ENCODE measurements at regions not wholly inside any gene's neighbourhood (a gene's known extent, or its start where the extent isn't known, plus 50 kb on each side); places are given as distances from the start of the nearest gene placed in this dataset.

- H3K79me2 ChIP-seq (ENCODE audit: control insufficient read depth, insufficient read depth, low read length) = no peaks in the 10 kb centered on the region
- H4K20me1 ChIP-seq (ENCODE audit: control insufficient read depth, insufficient read depth) = no peaks in the 10 kb centered on the region
- H3K27ac ChIP-seq (ENCODE audit: control insufficient read depth, insufficient read depth) = no peak overlapping the region
- H3K27me3 ChIP-seq (replicated peaks in 1 of 2; ENCODE audit: control insufficient read depth in 2 of 2, insufficient read depth in 2 of 2, low read length in 1 of 2) = no peaks in the 10 kb centered on the region
- in situ Hi-C loops (cut with MboI) (no loop called here), intact Hi-C loops (cut with micrococcal nuclease; ENCODE audit: unreplicated experiment) (no loop called here)
- ChIA-PET POLR2A (no interaction called here), SMC1A (ENCODE audit: uncharacterized antibody, unreplicated experiment) (no interaction called here), CTCF (no interaction called here), RAD21 (ENCODE audit: unreplicated experiment) (no interaction called here)
- no peak for TF ChIP-seq CREM (IDR thresholded peaks at IDR 0.05; ENCODE audit: low read depth)
- no peak for TF ChIP-seq LARP7 (IDR thresholded peaks at IDR 0.05)
- TF ChIP-seq ESRRA (IDR thresholded peaks at IDR 0.05; ENCODE audit: low read length) = no peak
- no peak for TF ChIP-seq MEF2A (IDR thresholded peaks at IDR 0.05; ENCODE audit: insufficient read depth, low read depth, low read length)
- TF ChIP-seq, protein P1, sequence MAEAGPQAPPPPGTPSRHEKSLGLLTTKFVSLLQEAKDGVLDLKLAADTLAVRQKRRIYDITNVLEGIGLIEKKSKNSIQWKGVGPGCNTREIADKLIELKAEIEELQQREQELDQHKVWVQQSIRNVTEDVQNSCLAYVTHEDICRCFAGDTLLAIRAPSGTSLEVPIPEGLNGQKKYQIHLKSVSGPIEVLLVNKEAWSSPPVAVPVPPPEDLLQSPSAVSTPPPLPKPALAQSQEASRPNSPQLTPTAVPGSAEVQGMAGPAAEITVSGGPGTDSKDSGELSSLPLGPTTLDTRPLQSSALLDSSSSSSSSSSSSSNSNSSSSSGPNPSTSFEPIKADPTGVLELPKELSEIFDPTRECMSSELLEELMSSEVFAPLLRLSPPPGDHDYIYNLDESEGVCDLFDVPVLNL (IDR thresholded peaks at IDR 0.05; ENCODE audit: low read depth, low read length) = no peak
- TF ChIP-seq, protein P2, sequence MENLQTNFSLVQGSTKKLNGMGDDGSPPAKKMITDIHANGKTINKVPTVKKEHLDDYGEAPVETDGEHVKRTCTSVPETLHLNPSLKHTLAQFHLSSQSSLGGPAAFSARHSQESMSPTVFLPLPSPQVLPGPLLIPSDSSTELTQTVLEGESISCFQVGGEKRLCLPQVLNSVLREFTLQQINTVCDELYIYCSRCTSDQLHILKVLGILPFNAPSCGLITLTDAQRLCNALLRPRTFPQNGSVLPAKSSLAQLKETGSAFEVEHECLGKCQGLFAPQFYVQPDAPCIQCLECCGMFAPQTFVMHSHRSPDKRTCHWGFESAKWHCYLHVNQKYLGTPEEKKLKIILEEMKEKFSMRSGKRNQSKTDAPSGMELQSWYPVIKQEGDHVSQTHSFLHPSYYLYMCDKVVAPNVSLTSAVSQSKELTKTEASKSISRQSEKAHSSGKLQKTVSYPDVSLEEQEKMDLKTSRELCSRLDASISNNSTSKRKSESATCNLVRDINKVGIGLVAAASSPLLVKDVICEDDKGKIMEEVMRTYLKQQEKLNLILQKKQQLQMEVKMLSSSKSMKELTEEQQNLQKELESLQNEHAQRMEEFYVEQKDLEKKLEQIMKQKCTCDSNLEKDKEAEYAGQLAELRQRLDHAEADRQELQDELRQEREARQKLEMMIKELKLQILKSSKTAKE (IDR thresholded peaks at IDR 0.05; ENCODE audit: low read depth, poor library complexity, severe bottlenecking) = no peak
- TF ChIP-seq SREBF1 (IDR thresholded peaks at IDR 0.05; ENCODE audit: low read length) = no peak
- no peak overlapping the region for H3K9ac ChIP-seq (ENCODE audit: control insufficient read depth, insufficient read depth, low read length)
- ATAC-seq (no peak), DNase-seq (ENCODE audit: low read depth, low spot score) (no peak), FAIRE-seq (no peak)
- no peaks in the 10 kb centered on the region for H3K9me3 ChIP-seq (replicated peaks; ENCODE audit: control insufficient read depth, insufficient read depth, low read length)
- no peak overlapping the region for H2AFZ ChIP-seq (ENCODE audit: control insufficient read depth, low read depth, low read length)
- BruUV-seq (replicated peaks) = no TSS peak
- no peaks in the 10 kb centered on the region for H3K4me1 ChIP-seq (ENCODE audit: control insufficient read depth, insufficient read depth, low read length)
- H3K36me3 ChIP-seq (ENCODE audit: control insufficient read depth in 2 of 2, insufficient read depth in 2 of 2, low read length in 1 of 2) = no peaks in the 10 kb centered on the region
- 0% methylated on average over 2 of the region's 2 CpGs for WGBS (ENCODE audit: insufficient coverage, insufficient replicate concordance, low lambda C conversion rate, missing lambda C conversion rate)
- no peak overlapping the region for H3K4me3 ChIP-seq
- no peak overlapping the region for H3K4me2 ChIP-seq (ENCODE audit: control insufficient read depth, insufficient read depth)
Observed at GRCh38 chr6:121503589-121503991, 68.1 kb downstream of the GJA1 start.

All from GM12878 (cell line).